ENCODE measurements at regions not wholly inside any gene's neighbourhood (a gene's known extent, or its start where the extent isn't known, plus 50 kb on each side); places are given as distances from the start of the nearest gene placed in this dataset.

- TF ChIP-seq, protein P1, sequence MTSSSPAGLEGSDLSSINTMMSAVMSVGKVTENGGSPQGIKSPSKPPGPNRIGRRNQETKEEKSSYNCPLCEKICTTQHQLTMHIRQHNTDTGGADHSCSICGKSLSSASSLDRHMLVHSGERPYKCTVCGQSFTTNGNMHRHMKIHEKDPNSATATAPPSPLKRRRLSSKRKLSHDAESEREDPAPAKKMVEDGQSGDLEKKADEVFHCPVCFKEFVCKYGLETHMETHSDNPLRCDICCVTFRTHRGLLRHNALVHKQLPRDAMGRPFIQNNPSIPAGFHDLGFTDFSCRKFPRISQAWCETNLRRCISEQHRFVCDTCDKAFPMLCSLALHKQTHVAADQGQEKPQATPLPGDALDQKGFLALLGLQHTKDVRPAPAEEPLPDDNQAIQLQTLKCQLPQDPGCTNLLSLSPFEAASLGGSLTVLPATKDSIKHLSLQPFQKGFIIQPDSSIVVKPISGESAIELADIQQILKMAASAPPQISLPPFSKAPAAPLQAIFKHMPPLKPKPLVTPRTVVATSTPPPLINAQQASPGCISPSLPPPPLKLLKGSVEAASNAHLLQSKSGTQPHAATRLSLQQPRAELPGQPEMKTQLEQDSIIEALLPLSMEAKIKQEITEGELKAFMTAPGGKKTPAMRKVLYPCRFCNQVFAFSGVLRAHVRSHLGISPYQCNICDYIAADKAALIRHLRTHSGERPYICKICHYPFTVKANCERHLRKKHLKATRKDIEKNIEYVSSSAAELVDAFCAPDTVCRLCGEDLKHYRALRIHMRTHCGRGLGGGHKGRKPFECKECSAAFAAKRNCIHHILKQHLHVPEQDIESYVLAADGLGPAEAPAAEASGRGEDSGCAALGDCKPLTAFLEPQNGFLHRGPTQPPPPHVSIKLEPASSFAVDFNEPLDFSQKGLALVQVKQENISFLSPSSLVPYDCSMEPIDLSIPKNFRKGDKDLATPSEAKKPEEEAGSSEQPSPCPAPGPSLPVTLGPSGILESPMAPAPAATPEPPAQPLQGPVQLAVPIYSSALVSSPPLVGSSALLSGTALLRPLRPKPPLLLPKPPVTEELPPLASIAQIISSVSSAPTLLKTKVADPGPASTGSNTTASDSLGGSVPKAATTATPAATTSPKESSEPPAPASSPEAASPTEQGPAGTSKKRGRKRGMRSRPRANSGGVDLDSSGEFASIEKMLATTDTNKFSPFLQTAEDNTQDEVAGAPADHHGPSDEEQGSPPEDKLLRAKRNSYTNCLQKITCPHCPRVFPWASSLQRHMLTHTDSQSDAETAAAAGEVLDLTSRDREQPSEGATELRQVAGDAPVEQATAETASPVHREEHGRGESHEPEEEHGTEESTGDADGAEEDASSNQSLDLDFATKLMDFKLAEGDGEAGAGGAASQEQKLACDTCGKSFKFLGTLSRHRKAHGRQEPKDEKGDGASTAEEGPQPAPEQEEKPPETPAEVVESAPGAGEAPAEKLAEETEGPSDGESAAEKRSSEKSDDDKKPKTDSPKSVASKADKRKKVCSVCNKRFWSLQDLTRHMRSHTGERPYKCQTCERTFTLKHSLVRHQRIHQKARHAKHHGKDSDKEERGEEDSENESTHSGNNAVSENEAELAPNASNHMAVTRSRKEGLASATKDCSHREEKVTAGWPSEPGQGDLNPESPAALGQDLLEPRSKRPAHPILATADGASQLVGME (CRISPR knock-in tag; IDR thresholded peaks at IDR 0.05) = 0 out of 2 replicates have a peak, but pooled peaks have one; percentile 24
- TF ChIP-seq ID3 (CRISPR knock-in tag; IDR thresholded peaks at IDR 0.05) = no peak
- 0 out of 2 replicates have a peak, but pooled peaks have one; percentile 21 for TF ChIP-seq ID3 (tag; IDR thresholded peaks at IDR 0.05)
- no peak for TF ChIP-seq KLF10 (CRISPR knock-in tag; IDR thresholded peaks at IDR 0.05)
- no peak for TF ChIP-seq SMAD3 (CRISPR knock-in tag; conservative IDR thresholded peaks at IDR 0.05)
- no peak for TF ChIP-seq CUX1 (CRISPR knock-in tag; IDR thresholded peaks at IDR 0.05)
- no peak for TF ChIP-seq ZKSCAN8 (CRISPR knock-in tag; IDR thresholded peaks at IDR 0.05)
- peak; percentile 21 to 48; a peak in 2 of 4 replicates for TF ChIP-seq MAZ (CRISPR knock-in tag; conservative IDR thresholded peaks at IDR 0.05 in 1 of 2, IDR thresholded peaks at IDR 0.05 in 1 of 2)
- TF ChIP-seq SAFB (IDR thresholded peaks at IDR 0.05; ENCODE audit: borderline replicate concordance, low read depth, low read length) = no peak
- no peak for TF ChIP-seq COPS2 (conservative IDR thresholded peaks at IDR 0.05)
- peak; percentile 84 for TF ChIP-seq JUN (IDR thresholded peaks at IDR 0.05; ENCODE audit: borderline replicate concordance, low read depth, low read length)
- TF ChIP-seq JUN (CRISPR knock-in tag; IDR thresholded peaks at IDR 0.05; ENCODE audit: borderline replicate concordance) = no peak
- 0 out of 2 replicates have a peak, but pooled peaks have one; percentile 50 for TF ChIP-seq MEF2D (tag; conservative IDR thresholded peaks at IDR 0.05; ENCODE audit: low read depth)
Observed at GRCh38 chr6:43904311-43905123, 134.5 kb downstream of the VEGFA start (continued).

Measured in K562 (cell line).